Activated T-helper 2 cell treated with anti-CD3 and anti-CD28 coated beads, Interferon-gamma antibody, Interleukin-2, Interleukin-4, amounts not matched to agents 10 μg/mL and 5 μg/mL and 100 μg/mL, durations not matched to agents 14 hours and 24 hours and 36 hours (primary cell): ENCODE measurements at regions not wholly inside any gene's neighbourhood (a gene's known extent, or its start where the extent isn't known, plus 50 kb on each side); places are given as distances from the start of the nearest gene placed in this dataset.

Experiments used
- DNase-seq: peaks from one replicate; pipeline ENCODE4 v3.0.0; 2021; ENCODE audit warnings: low spot score
- H3K27ac Mint-ChIP-seq: one replicate; pipeline ENCODE4 v1.8.0; 2021; ENCODE audit warnings: mixed read lengths
- H3K27me3 Mint-ChIP-seq: one replicate; pipeline ENCODE4 v1.8.0; 2021; ENCODE audit warnings: low read depth, mixed read lengths
- H3K36me3 Mint-ChIP-seq: one replicate; pipeline ENCODE4 v1.8.0; 2021; ENCODE audit warnings: low read depth, mixed read lengths
- H3K4me1 Mint-ChIP-seq: one replicate; pipeline ENCODE4 v1.8.0; 2021; ENCODE audit warnings: low read depth, mixed read lengths
- H3K4me3 Mint-ChIP-seq: one replicate; pipeline ENCODE4 v1.8.0; 2021; ENCODE audit warnings: low read depth, mild to moderate bottlenecking, moderate library complexity, mixed read lengths
- H3K9me3 Mint-ChIP-seq: one replicate; pipeline ENCODE4 v1.8.0; 2021; ENCODE audit warnings: mixed read lengths
- intact Hi-C: fragments of 100-400 bp; cut with micrococcal nuclease; formaldehyde crosslinking; loops from one replicate; pipeline ENCODE4 v1.15.1; 2023

DNA sequence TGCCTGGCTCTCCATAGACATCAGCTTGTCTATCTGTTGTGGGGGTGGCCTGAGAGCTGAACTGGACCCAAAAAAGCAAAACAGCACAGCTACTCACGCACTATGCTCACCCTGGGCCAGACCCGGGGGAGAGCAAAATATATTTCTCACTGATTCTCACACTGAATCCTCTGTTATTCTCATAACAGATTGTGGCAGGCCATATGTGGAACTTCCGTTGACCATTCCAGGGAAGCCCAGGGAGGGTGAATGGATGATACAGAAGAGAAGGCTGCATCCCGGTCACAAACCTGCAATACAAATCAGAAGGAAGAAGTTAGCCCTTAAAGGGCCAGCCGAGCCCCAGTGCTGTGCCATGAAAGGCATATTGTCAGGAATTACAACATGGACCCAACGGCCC is 362.5 kb downstream of the ZNF536 start:
- H3K27me3 Mint-ChIP-seq = no peaks in the 10 kb centered on the region
- H3K4me1 Mint-ChIP-seq = peaks cover 4% of the 10 kb centered on the region
- no peak for DNase-seq
- intact Hi-C loops = no loop called here
- no peak overlapping the region for H3K4me3 Mint-ChIP-seq
- no peak overlapping the region for H3K27ac Mint-ChIP-seq
- H3K9me3 Mint-ChIP-seq = no peaks in the 10 kb centered on the region
- no peaks in the 10 kb centered on the region for H3K36me3 Mint-ChIP-seq

DNA sequence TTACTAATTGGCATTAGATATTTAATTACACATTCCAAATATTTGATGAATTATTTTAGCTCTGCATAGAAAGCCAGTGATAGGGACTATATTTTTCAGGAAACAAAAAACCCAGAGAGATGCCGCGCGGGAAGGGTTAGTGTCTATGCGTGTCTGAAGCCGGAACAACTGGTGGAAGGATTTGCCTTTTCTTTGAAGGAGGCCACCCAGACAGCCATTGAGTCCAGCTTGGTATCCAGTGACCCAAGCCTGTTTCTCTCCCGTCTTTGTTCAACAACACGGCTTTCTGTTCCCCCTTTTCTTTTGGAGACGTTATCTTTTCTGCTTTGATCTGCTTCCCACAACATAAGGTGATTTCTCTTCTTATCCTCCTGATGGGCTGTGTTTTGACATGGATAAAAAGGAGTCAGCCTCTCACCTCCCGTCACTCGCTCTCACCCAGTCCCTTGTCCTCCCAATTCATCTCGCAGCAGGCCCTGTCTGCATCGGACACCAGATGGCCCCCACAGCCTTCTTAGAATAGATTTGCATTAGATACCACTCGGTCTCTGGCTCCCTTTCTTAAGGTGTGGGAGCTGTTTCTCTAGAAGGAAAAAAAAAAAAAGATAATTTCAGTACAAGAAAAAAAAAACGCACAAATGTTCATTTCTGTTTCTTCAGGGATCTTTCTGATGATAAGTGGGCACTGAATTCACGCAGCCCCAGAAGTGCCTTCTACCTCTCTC is 361.8 kb downstream of the ZNF536 start:
- H3K9me3 Mint-ChIP-seq = no peaks in the 10 kb centered on the region

DNA sequence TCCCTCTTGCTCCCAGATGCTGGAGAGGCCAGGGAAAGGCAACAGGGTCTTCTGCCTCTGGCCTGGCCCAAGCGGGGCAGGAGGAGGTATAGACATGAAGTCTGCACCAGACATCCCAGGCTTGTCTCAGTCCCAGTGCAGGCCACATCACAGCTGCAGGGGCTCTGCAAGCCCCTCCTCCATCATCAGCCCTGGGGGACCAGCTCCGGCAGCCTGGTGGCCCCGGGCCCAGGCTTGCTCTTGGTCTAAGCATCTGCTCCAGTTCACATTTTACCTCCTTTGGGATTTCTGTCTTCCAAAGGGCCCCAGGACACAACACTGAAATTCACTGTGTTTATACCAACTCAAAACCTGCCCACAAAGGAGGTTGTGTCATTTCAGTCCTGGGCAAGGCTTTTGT is 359.4 kb downstream of the ZNF536 start:
- no peak for DNase-seq
- Mint-ChIP-seq H3K4me3 (no peak overlapping the region), H3K27me3 (no peaks in the 10 kb centered on the region), H3K4me1 (peaks cover 4% of the 10 kb centered on the region), H3K36me3 (no peaks in the 10 kb centered on the region), H3K27ac (no peak overlapping the region), H3K9me3 (no peaks in the 10 kb centered on the region)
- intact Hi-C loops = no loop called here

More for the DNA sequence above, 361.8 kb downstream of the ZNF536 start:
- no peak overlapping the region for H3K4me3 Mint-ChIP-seq
- peaks cover 4% of the 10 kb centered on the region for H3K4me1 Mint-ChIP-seq
- intact Hi-C loops = no loop called here
- no peak for DNase-seq
- no peaks in the 10 kb centered on the region for H3K36me3 Mint-ChIP-seq
- H3K27ac Mint-ChIP-seq = no peak overlapping the region
- H3K27me3 Mint-ChIP-seq = no peaks in the 10 kb centered on the region

- DNase-seq = no peak
- no peaks in the 10 kb centered on the region for H3K9me3 Mint-ChIP-seq
- H3K27ac Mint-ChIP-seq = no peak overlapping the region
- H3K4me1 Mint-ChIP-seq = peaks cover 4% of the 10 kb centered on the region
- no peaks in the 10 kb centered on the region for H3K27me3 Mint-ChIP-seq
- intact Hi-C loops = no loop called here
- H3K4me3 Mint-ChIP-seq = no peak overlapping the region
- no peaks in the 10 kb centered on the region for H3K36me3 Mint-ChIP-seq
These were observed 357.3 kb downstream of the ZNF536 start for GRCh38 chr19:30729451-30729850.

GRCh38 chr19:30722761-30723160 is 350.6 kb downstream of the ZNF536 start:
- peaks cover 4% of the 10 kb centered on the region for H3K4me1 Mint-ChIP-seq

GRCh38 chr19:30722186-30722585 is 350.0 kb downstream of the ZNF536 start:
- peaks cover 4% of the 10 kb centered on the region for H3K4me1 Mint-ChIP-seq
- intact Hi-C loops = no loop called here
- DNase-seq = no peak
- H3K27me3 Mint-ChIP-seq = peaks cover 9% of the 10 kb centered on the region
- H3K36me3 Mint-ChIP-seq = no peaks in the 10 kb centered on the region
- H3K27ac Mint-ChIP-seq = no peak overlapping the region
- no peak overlapping the region for H3K4me3 Mint-ChIP-seq
- H3K9me3 Mint-ChIP-seq = no peaks in the 10 kb centered on the region

More at GRCh38 chr19:30722761-30723160, 350.6 kb downstream of the ZNF536 start:
- DNase-seq = no peak
- Mint-ChIP-seq H3K27ac (no peak overlapping the region), H3K9me3 (no peaks in the 10 kb centered on the region), H3K36me3 (no peaks in the 10 kb centered on the region), H3K4me3 (no peak overlapping the region), H3K27me3 (peaks cover 9% of the 10 kb centered on the region)
- intact Hi-C loops = no loop called here

- Mint-ChIP-seq H3K4me3 (peak overlapping the region; percentile 51), H3K9me3 (no peaks in the 10 kb centered on the region), H3K27ac (no peak overlapping the region), H3K4me1 (peaks cover 4% of the 10 kb centered on the region), H3K36me3 (no peaks in the 10 kb centered on the region), H3K27me3 (peaks cover 9% of the 10 kb centered on the region)
- intact Hi-C loops = no loop called here
- DNase-seq = no peak
These were observed 347.8 kb downstream of the ZNF536 start for GRCh38 chr19:30719999-30720345.

DNA sequence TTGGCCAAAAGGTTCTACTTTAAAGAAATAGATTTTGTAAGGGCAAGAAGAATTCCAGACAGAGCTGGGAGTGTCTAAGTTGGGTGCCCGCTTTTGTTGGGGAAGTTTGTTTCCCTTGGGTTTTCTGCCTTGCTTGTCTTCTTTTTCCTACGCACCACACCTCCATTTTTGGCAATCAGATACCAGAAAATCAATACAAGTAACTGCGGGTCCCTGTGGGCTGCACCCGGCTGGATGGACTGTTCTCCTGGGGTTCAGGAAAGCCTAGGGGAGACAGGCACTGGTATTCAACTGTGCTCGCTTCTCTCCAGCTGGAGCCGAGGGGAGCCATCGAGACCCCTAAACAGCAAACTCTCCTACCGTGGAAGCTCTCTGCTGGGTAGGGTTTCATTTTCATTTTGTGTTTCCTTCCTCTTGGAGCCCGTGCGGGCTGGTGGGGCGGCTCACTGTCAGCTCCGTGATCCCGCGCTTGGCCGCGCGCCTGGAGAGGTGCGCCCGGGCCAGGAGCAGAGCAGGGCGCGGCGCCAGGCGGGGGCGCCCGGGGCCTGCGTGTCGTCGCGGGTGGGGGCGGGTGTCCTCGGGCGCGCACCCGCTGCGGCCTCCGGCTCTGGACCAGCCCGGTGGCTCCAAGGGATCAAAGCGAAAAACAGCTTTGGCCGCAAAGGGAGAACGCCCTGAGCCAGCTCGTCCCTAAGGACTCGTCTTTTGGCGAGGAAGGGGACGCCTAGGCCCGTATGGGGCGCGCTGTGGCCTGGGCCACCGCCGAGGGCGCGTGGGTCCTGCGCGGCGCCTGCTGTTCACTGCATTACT is 347.2 kb downstream of the ZNF536 start:
- intact Hi-C loops = no loop called here
- peak overlapping the region; percentile 72 for H3K4me3 Mint-ChIP-seq
- H3K36me3 Mint-ChIP-seq = no peaks in the 10 kb centered on the region
- no peak overlapping the region for H3K27ac Mint-ChIP-seq
- H3K4me1 Mint-ChIP-seq = peaks cover 4% of the 10 kb centered on the region
- H3K27me3 Mint-ChIP-seq = peaks cover 9% of the 10 kb centered on the region
- H3K9me3 Mint-ChIP-seq = no peaks in the 10 kb centered on the region
- DNase-seq = peak; percentile 14

GRCh38 chr19:30718707-30719106 is 346.5 kb downstream of the ZNF536 start:
- Mint-ChIP-seq H3K9me3 (no peaks in the 10 kb centered on the region), H3K27me3 (peaks cover 9% of the 10 kb centered on the region), H3K36me3 (no peaks in the 10 kb centered on the region), H3K4me3 (peak overlapping the region; percentile 72), H3K27ac (no peak overlapping the region), H3K4me1 (peaks cover 4% of the 10 kb centered on the region)
- intact Hi-C loops = no loop called here
- no peak for DNase-seq

DNA sequence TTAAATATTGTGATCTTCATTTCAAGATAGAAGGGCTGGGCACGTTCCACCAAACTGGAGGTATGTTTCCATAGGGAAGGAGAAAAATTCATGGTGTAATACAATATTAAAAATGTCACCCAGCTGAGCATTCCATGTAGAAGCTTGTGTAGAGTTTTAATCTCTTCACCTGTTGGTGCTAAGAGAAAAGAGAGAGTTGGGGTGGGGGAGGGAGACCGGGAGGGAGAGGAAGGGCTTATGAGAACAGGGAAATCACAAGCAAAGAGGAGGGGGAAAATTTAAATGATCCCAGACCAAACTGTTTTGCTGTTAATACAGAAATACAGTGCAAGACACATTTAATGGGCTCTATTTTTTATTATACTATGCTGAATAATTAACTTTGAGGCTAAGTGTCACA is 345.8 kb downstream of the ZNF536 start:
- no peak overlapping the region for H3K4me3 Mint-ChIP-seq
- H3K27ac Mint-ChIP-seq = no peak overlapping the region
- DNase-seq = no peak
- H3K4me1 Mint-ChIP-seq = peaks cover 4% of the 10 kb centered on the region
- peaks cover 9% of the 10 kb centered on the region for H3K27me3 Mint-ChIP-seq
- intact Hi-C loops = no loop called here
- no peaks in the 10 kb centered on the region for H3K9me3 Mint-ChIP-seq
- no peaks in the 10 kb centered on the region for H3K36me3 Mint-ChIP-seq

DNA sequence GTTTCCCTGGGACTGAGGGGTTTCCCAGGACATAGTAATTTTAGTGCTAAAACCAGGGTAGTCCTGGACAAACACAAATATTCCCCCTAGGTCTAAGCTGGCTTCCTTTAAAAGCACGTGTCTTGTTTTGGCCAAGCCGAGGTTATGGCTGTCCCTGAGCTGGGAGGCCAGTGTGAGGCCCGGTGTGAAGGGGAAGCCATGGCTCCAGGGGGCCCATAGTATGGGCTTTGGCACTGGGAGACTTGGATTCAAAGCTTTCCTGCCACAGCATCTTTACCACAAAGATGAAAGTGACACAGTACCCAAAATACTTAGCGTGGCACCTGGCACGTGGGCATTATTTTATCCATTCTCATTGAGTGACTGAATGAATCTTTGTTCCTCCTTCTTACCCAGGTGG is 345.2 kb downstream of the ZNF536 start:
- Mint-ChIP-seq H3K36me3 (no peaks in the 10 kb centered on the region), H3K9me3 (no peaks in the 10 kb centered on the region), H3K4me3 (no peak overlapping the region), H3K4me1 (peaks cover 4% of the 10 kb centered on the region), H3K27ac (no peak overlapping the region), H3K27me3 (peaks cover 9% of the 10 kb centered on the region)
- DNase-seq = no peak
- intact Hi-C loops = no loop called here

- DNase-seq = no peak
- Mint-ChIP-seq H3K27ac (no peak overlapping the region), H3K4me1 (no peaks in the 10 kb centered on the region), H3K27me3 (peaks cover 1% of the 10 kb centered on the region), H3K36me3 (no peaks in the 10 kb centered on the region), H3K9me3 (no peaks in the 10 kb centered on the region), H3K4me3 (no peak overlapping the region)
- intact Hi-C loops = no loop called here
These were observed 340.5 kb downstream of the ZNF536 start for GRCh38 chr19:30712431-30713337.
